ENCODE measurements at regions not wholly inside any gene's neighbourhood (a gene's known extent, or its start where the extent isn't known, plus 50 kb on each side); places are given as distances from the start of the nearest gene placed in this dataset.
"Not testable (repeated sequence)": the region's sequence is repeated elsewhere in the genome, so short reads cannot be mapped to it uniquely, and the experiment has no call there.

- DNase-seq (ENCODE audit: low read depth, low spot score) = no peak
- Histone ChIP-seq H3K9ac (ENCODE audit: insufficient read length, low read depth) (no peak overlapping the region), H3K27me3 (ENCODE audit: insufficient read depth, insufficient read length) (no peaks in the 10 kb centered on the region), H3K36me3 (ENCODE audit: insufficient read depth, insufficient read length, low read length) (no peaks in the 10 kb centered on the region), H3K4me3 (ENCODE audit: insufficient read length, low read depth) (no peak overlapping the region), H3K9me3 (ENCODE audit: insufficient read depth, low read length) (peaks cover 1% of the 10 kb centered on the region; the same call in 1 of the 2 replicates), H3K4me1 (ENCODE audit: insufficient read depth, insufficient read length) (no peaks in the 10 kb centered on the region)
- TF ChIP-seq YY1 (IDR thresholded peaks at IDR 0.05; ENCODE audit: insufficient read depth, insufficient read length) = no peak
- TF ChIP-seq SUZ12 (IDR thresholded peaks at IDR 0.05; ENCODE audit: extremely low read depth, insufficient read depth, insufficient read length) = no peak
- TF ChIP-seq ZNF274 (IDR thresholded peaks at IDR 0.05; ENCODE audit: low read depth, low read length) = no peak
Observed at GRCh38 chrX:114201622-114202021, 382.3 kb upstream of the HTR2C start.

- H3K4me3 ChIP-seq (ENCODE audit: insufficient read length, low read depth) = no peak overlapping the region
- no peak for DNase-seq (ENCODE audit: low read depth, low spot score)
- H3K9ac ChIP-seq (ENCODE audit: insufficient read length, low read depth) = no peak overlapping the region
- TF ChIP-seq ZNF274 (IDR thresholded peaks at IDR 0.05; ENCODE audit: low read depth, low read length) (no peak), YY1 (IDR thresholded peaks at IDR 0.05; ENCODE audit: insufficient read depth, insufficient read length) (no peak), SUZ12 (IDR thresholded peaks at IDR 0.05; ENCODE audit: extremely low read depth, insufficient read depth, insufficient read length) (no peak)
- H3K4me1 ChIP-seq (ENCODE audit: insufficient read depth, insufficient read length) = peaks cover 2% of the 10 kb centered on the region
- no peaks in the 10 kb centered on the region for H3K9me3 ChIP-seq (ENCODE audit: insufficient read depth, low read length)
- H3K36me3 ChIP-seq (ENCODE audit: insufficient read depth, insufficient read length, low read length) = no peaks in the 10 kb centered on the region
- no peaks in the 10 kb centered on the region for H3K27me3 ChIP-seq (ENCODE audit: insufficient read depth, insufficient read length)
Observed at GRCh38 chrX:114181195-114181594, 402.7 kb upstream of the HTR2C start.

GRCh38 chrX:114178126-114178525, 405.8 kb upstream of the HTR2C start:
- Histone ChIP-seq H3K4me3 (ENCODE audit: insufficient read length, low read depth) (no peak overlapping the region), H3K27me3 (ENCODE audit: insufficient read depth, insufficient read length) (no peaks in the 10 kb centered on the region), H3K9ac (ENCODE audit: insufficient read length, low read depth) (no peak overlapping the region), H3K4me1 (ENCODE audit: insufficient read depth, insufficient read length) (no peaks in the 10 kb centered on the region), H3K36me3 (ENCODE audit: insufficient read depth, insufficient read length, low read length) (no peaks in the 10 kb centered on the region), H3K9me3 (ENCODE audit: insufficient read depth, low read length) (no peaks in the 10 kb centered on the region)
- TF ChIP-seq SUZ12 (IDR thresholded peaks at IDR 0.05; ENCODE audit: extremely low read depth, insufficient read depth, insufficient read length) = no peak
- TF ChIP-seq ZNF274 (IDR thresholded peaks at IDR 0.05; ENCODE audit: low read depth, low read length) = no peak
- TF ChIP-seq YY1 (IDR thresholded peaks at IDR 0.05; ENCODE audit: insufficient read depth, insufficient read length) = no peak
- DNase-seq (ENCODE audit: low read depth, low spot score) = no peak

- H3K9ac ChIP-seq (ENCODE audit: insufficient read length, low read depth); H3K27me3 ChIP-seq (ENCODE audit: insufficient read depth, insufficient read length): not testable (repeated sequence)
Observed at GRCh38 chrX:114167276-114167675, 416.6 kb upstream of the HTR2C start.

GRCh38 chrX:114166601-114167000, 417.3 kb upstream of the HTR2C start:
- Histone ChIP-seq H3K36me3 (ENCODE audit: insufficient read depth, insufficient read length, low read length) (no peaks in the 10 kb centered on the region), H3K4me3 (ENCODE audit: insufficient read length, low read depth) (no peak overlapping the region), H3K27me3 (ENCODE audit: insufficient read depth, insufficient read length) (no peaks in the 10 kb centered on the region), H3K9me3 (ENCODE audit: insufficient read depth, low read length) (peaks cover 24% of the 10 kb centered on the region), H3K9ac (ENCODE audit: insufficient read length, low read depth) (no peak overlapping the region), H3K4me1 (ENCODE audit: insufficient read depth, insufficient read length) (no peaks in the 10 kb centered on the region)
- no peak for DNase-seq (ENCODE audit: low read depth, low spot score)
- TF ChIP-seq ZNF274 (IDR thresholded peaks at IDR 0.05; ENCODE audit: low read depth, low read length) (no peak), YY1 (IDR thresholded peaks at IDR 0.05; ENCODE audit: insufficient read depth, insufficient read length) (no peak), SUZ12 (IDR thresholded peaks at IDR 0.05; ENCODE audit: extremely low read depth, insufficient read depth, insufficient read length) (no peak)

More at GRCh38 chrX:114167276-114167675, 416.6 kb upstream of the HTR2C start:
- peaks cover 24% of the 10 kb centered on the region for H3K9me3 ChIP-seq (ENCODE audit: insufficient read depth, low read length)
- H3K4me3 ChIP-seq (ENCODE audit: insufficient read length, low read depth); H3K4me1 ChIP-seq (ENCODE audit: insufficient read depth, insufficient read length); H3K36me3 ChIP-seq (ENCODE audit: insufficient read depth, insufficient read length, low read length); DNase-seq (ENCODE audit: low read depth, low spot score): not testable (repeated sequence)

GRCh38 chrX:114165537-114165936, 418.3 kb upstream of the HTR2C start:
- Histone ChIP-seq H3K27me3 (ENCODE audit: insufficient read depth, insufficient read length) (no peaks in the 10 kb centered on the region), H3K9me3 (ENCODE audit: insufficient read depth, low read length) (peaks cover 24% of the 10 kb centered on the region), H3K4me1 (ENCODE audit: insufficient read depth, insufficient read length) (no peaks in the 10 kb centered on the region), H3K9ac (ENCODE audit: insufficient read length, low read depth) (no peak overlapping the region), H3K4me3 (ENCODE audit: insufficient read length, low read depth) (no peak overlapping the region), H3K36me3 (ENCODE audit: insufficient read depth, insufficient read length, low read length) (no peaks in the 10 kb centered on the region)
- no peak for DNase-seq (ENCODE audit: low read depth, low spot score)
- TF ChIP-seq YY1 (IDR thresholded peaks at IDR 0.05; ENCODE audit: insufficient read depth, insufficient read length) (no peak), ZNF274 (IDR thresholded peaks at IDR 0.05; ENCODE audit: low read depth, low read length) (no peak), SUZ12 (IDR thresholded peaks at IDR 0.05; ENCODE audit: extremely low read depth, insufficient read depth, insufficient read length) (no peak)

- no peaks in the 10 kb centered on the region for H3K36me3 ChIP-seq (ENCODE audit: insufficient read depth, insufficient read length, low read length)
- no peaks in the 10 kb centered on the region for H3K4me1 ChIP-seq (ENCODE audit: insufficient read depth, insufficient read length)
- H3K4me3 ChIP-seq (ENCODE audit: insufficient read length, low read depth) = no peak overlapping the region
- H3K9ac ChIP-seq (ENCODE audit: insufficient read length, low read depth) = no peak overlapping the region
- DNase-seq (ENCODE audit: low read depth, low spot score) = peak; percentile 13
- no peaks in the 10 kb centered on the region for H3K27me3 ChIP-seq (ENCODE audit: insufficient read depth, insufficient read length)
- H3K9me3 ChIP-seq (ENCODE audit: insufficient read depth, low read length) = peaks cover 13% of the 10 kb centered on the region
- TF ChIP-seq ZNF274 (IDR thresholded peaks at IDR 0.05; ENCODE audit: low read depth, low read length) (no peak), SUZ12 (IDR thresholded peaks at IDR 0.05; ENCODE audit: extremely low read depth, insufficient read depth, insufficient read length) (no peak), YY1 (IDR thresholded peaks at IDR 0.05; ENCODE audit: insufficient read depth, insufficient read length) (no peak)
Observed at GRCh38 chrX:114162068-114162735, 421.7 kb upstream of the HTR2C start.
